Caco-2 (cell line): ENCODE measurements at regions not wholly inside any gene's neighbourhood (a gene's known extent, or its start where the extent isn't known, plus 50 kb on each side); places are given as distances from the start of the nearest gene placed in this dataset.

Source experiments
- BruUV-seq: library from RNA; stranded (reverse); fragments of 400-500 nt; replicated peaks from 2 replicates; lab custom pipeline; 2021; lab: Mats Ljungman, UMichigan
- CTCF ChIA-PET: fragments of 300-600 bp; sonication (Branson Sonifier 250); formaldehyde crosslinking; loops from one replicate; lab custom pipeline; 2022; ENCODE audit warnings: antibody characterized with exemption; lab: Charles Lee
- POLR2A ChIA-PET: fragments of 300-600 bp; sonication (Branson Sonifier 250); formaldehyde crosslinking; loops from one replicate; lab custom pipeline; 2022; ENCODE audit warnings: antibody characterized with exemption; lab: Charles Lee
- DNase-seq, 2 experiments: peaks; one replicate each; pipeline versions ENCODE4 v3.0.0 to v3.0.0-alpha.2; 2020 to 2022
- H3K27me3 ChIP-seq: replicated peaks from 2 replicates; pipeline ENCODE4 v1.6.0; 2011; ENCODE audit warnings: low read length; ENCODE audit not compliant: control insufficient read depth, insufficient read depth
- H3K36me3 ChIP-seq: 2 replicates; pipeline ENCODE4 v1.5.1; 2011; ENCODE audit warnings: low read length; ENCODE audit not compliant: control insufficient read depth, insufficient read depth
- H3K4me1 ChIP-seq: fragments of 250-450 bp; sonication (Bioruptor Pico); 2 replicates; pipeline ENCODE4 v1.5.1; 2020; ENCODE audit warnings: mild to moderate bottlenecking
- H3K4me3 ChIP-seq: 2 replicates; pipeline ENCODE4 v1.5.1; 2011; ENCODE audit warnings: low read depth, mild to moderate bottlenecking, control low read depth, low read length
- H3K9me3 ChIP-seq: fragments of 250-450 bp; sonication (Bioruptor Pico); 2 replicates; pipeline ENCODE4 v1.5.1; 2020; ENCODE audit warnings: mild to moderate bottlenecking, moderate library complexity
- H3K27ac Mint-ChIP-seq: one replicate; pipeline ENCODE4 v1.8.0; 2022; ENCODE audit warnings: mixed read lengths; ENCODE audit not compliant: unreplicated experiment
- H3K27me3 Mint-ChIP-seq: one replicate; pipeline ENCODE4 v1.8.0; 2022; ENCODE audit warnings: mixed read lengths; ENCODE audit not compliant: insufficient read depth, unreplicated experiment
- H3K36me3 Mint-ChIP-seq: one replicate; pipeline ENCODE4 v1.8.0; 2022; ENCODE audit warnings: mild to moderate bottlenecking, mixed read lengths; ENCODE audit not compliant: insufficient read depth, unreplicated experiment
- H3K4me1 Mint-ChIP-seq: one replicate; pipeline ENCODE4 v1.8.0; 2022; ENCODE audit warnings: low read depth, mixed read lengths; ENCODE audit not compliant: unreplicated experiment
- H3K4me3 Mint-ChIP-seq: one replicate; pipeline ENCODE4 v1.8.0; 2022; ENCODE audit warnings: mild to moderate bottlenecking, moderate library complexity, mixed read lengths; ENCODE audit not compliant: unreplicated experiment
- H3K9me3 Mint-ChIP-seq: one replicate; pipeline ENCODE4 v1.8.0; 2022; ENCODE audit warnings: mixed read lengths; ENCODE audit not compliant: unreplicated experiment
- intact Hi-C: fragments of 100-400 bp; cut with micrococcal nuclease; formaldehyde crosslinking; loops from one replicate; pipeline ENCODE4 v1.10.0; 2022; ENCODE audit not compliant: unreplicated experiment
- TF ChIP-seq, protein P1 (sequence below), 2 experiments: fragments of 200-600 bp in 1 of 2; IDR thresholded peaks; 1 replicate in 1 of 2; 2 replicates in 1 of 2; pipeline versions ENCODE4 v1.5.1 to v1.8.0; 2011 to 2022; ENCODE audit warnings: antibody characterized with exemption in 1 of 2, control low read depth in 1 of 2, inconsistent platforms in 1 of 2, low read depth in 1 of 2, low read length in 1 of 2, mild to moderate bottlenecking in 1 of 2, moderate library complexity in 1 of 2; ENCODE audit not compliant: insufficient read depth in 1 of 2, severe bottlenecking in 1 of 2, unreplicated experiment in 1 of 2

DNA sequence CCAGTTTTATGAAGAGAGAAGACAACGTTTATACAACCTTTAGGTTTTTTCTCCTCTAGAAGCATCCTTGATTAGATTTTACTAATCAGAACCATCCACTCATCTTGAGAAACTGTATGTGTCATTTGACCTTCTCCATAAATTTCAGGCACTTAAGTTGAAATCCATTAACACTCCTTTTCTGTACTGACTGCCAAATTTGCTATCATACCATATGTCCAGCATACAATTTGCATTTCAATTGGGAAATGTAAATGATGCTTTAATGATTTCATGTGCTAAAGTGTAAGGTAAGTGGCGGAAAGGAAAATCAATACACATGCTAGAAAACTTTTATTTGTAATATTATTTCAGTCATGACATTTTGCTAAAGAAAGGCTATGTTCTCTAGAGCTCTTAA, 731.6 kb downstream of the GBE1 start:
- no peaks in the 10 kb centered on the region for H3K27me3 Mint-ChIP-seq
- no peaks in the 10 kb centered on the region for H3K4me1 Mint-ChIP-seq
- H3K36me3 Mint-ChIP-seq = no peaks in the 10 kb centered on the region
- CTCF ChIA-PET = no interaction called here
- Histone ChIP-seq H3K36me3 (no peaks in the 10 kb centered on the region), H3K4me3 (no peak overlapping the region), H3K4me1 (no peaks in the 10 kb centered on the region), H3K27me3 (no peaks in the 10 kb centered on the region), H3K9me3 (no peaks in the 10 kb centered on the region; the same call in 1 of the 2 replicates)
- no peak overlapping the region for H3K27ac Mint-ChIP-seq
- no peaks in the 10 kb centered on the region for H3K9me3 Mint-ChIP-seq
- no peak for DNase-seq
- no TSS peak for BruUV-seq
- intact Hi-C loops = loop anchor here (10.0 kb wide), 1 partner anchor 65 kb away; no protein-coding TSS in a partner anchor
- H3K4me3 Mint-ChIP-seq = no peak overlapping the region
- TF ChIP-seq, protein P1, sequence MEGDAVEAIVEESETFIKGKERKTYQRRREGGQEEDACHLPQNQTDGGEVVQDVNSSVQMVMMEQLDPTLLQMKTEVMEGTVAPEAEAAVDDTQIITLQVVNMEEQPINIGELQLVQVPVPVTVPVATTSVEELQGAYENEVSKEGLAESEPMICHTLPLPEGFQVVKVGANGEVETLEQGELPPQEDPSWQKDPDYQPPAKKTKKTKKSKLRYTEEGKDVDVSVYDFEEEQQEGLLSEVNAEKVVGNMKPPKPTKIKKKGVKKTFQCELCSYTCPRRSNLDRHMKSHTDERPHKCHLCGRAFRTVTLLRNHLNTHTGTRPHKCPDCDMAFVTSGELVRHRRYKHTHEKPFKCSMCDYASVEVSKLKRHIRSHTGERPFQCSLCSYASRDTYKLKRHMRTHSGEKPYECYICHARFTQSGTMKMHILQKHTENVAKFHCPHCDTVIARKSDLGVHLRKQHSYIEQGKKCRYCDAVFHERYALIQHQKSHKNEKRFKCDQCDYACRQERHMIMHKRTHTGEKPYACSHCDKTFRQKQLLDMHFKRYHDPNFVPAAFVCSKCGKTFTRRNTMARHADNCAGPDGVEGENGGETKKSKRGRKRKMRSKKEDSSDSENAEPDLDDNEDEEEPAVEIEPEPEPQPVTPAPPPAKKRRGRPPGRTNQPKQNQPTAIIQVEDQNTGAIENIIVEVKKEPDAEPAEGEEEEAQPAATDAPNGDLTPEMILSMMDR (IDR thresholded peaks at IDR 0.05; ENCODE audit: insufficient read depth in 1 of 2, low read depth in 1 of 2, low read length in 1 of 2, severe bottlenecking in 1 of 2, unreplicated experiment in 1 of 2) = no peak
- POLR2A ChIA-PET = no interaction called here

GRCh38 chr3:81027344-81027743, 734.1 kb downstream of the GBE1 start:
- Mint-ChIP-seq H3K27me3 (no peaks in the 10 kb centered on the region), H3K9me3 (no peaks in the 10 kb centered on the region), H3K36me3 (no peaks in the 10 kb centered on the region), H3K4me3 (no peak overlapping the region), H3K4me1 (no peaks in the 10 kb centered on the region), H3K27ac (no peak overlapping the region)
- intact Hi-C loops = loop anchor here (10.0 kb wide), 1 partner anchor 63 kb away; no protein-coding TSS in a partner anchor
- Histone ChIP-seq H3K27me3 (no peaks in the 10 kb centered on the region), H3K4me3 (no peak overlapping the region), H3K36me3 (no peaks in the 10 kb centered on the region), H3K4me1 (no peaks in the 10 kb centered on the region), H3K9me3 (no peaks in the 10 kb centered on the region; the same call in 1 of the 2 replicates)
- ChIA-PET CTCF (no interaction called here), POLR2A (no interaction called here)
- TF ChIP-seq, protein P1 (IDR thresholded peaks at IDR 0.05; ENCODE audit: insufficient read depth in 1 of 2, low read depth in 1 of 2, low read length in 1 of 2, severe bottlenecking in 1 of 2, unreplicated experiment in 1 of 2) = no peak
- DNase-seq = no peak
- BruUV-seq = no TSS peak

DNA sequence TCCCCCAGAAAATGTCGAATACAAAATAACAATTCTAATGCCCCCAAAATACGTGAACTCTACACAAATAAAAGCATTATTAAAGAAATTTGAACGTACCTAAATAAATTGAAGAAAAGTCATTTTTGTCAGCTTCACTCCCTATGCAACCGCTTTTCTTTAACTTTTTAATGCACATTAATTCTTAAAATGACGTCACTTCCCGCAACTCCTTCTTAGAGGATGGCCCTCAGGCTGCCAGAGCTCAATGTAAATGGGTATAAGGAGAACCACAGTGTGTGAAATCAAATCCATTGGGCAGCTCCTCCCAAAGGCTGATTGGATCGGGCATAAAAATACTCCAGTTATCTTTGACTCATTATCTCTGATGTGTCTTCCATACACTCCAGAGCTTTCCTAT, 736.9 kb downstream of the GBE1 start:
- Histone ChIP-seq H3K4me3 (no peak overlapping the region), H3K27me3 (no peaks in the 10 kb centered on the region), H3K36me3 (no peaks in the 10 kb centered on the region), H3K4me1 (no peaks in the 10 kb centered on the region), H3K9me3 (no peaks in the 10 kb centered on the region; the same call in 1 of the 2 replicates)
- DNase-seq = no peak
- intact Hi-C loops = loop anchor here (10.0 kb wide), 1 partner anchor 60 kb away; no protein-coding TSS in a partner anchor
- Mint-ChIP-seq H3K27me3 (no peaks in the 10 kb centered on the region), H3K27ac (no peak overlapping the region), H3K4me1 (no peaks in the 10 kb centered on the region), H3K36me3 (no peaks in the 10 kb centered on the region), H3K9me3 (no peaks in the 10 kb centered on the region), H3K4me3 (no peak overlapping the region)
- CTCF ChIA-PET = no interaction called here
- TF ChIP-seq, protein P1 (IDR thresholded peaks at IDR 0.05; ENCODE audit: insufficient read depth in 1 of 2, low read depth in 1 of 2, low read length in 1 of 2, severe bottlenecking in 1 of 2, unreplicated experiment in 1 of 2) = no peak
- POLR2A ChIA-PET = no interaction called here
- BruUV-seq = no TSS peak
